H9 (cell line): ENCODE measurements at regions not wholly inside any gene's neighbourhood (a gene's known extent, or its start where the extent isn't known, plus 50 kb on each side); places are given as distances from the start of the nearest gene placed in this dataset.

Source experiments
- DNase-seq: peaks from one replicate; pipeline ENCODE4 v3.0.0-alpha.2; 2017
- H2AFZ ChIP-seq: one replicate; pipeline ENCODE4 v1.6.1; 2013; ENCODE audit warnings: mild to moderate bottlenecking, low read length, control low read depth, moderate library complexity
- H2AK5ac ChIP-seq: 2 replicates; pipeline ENCODE4 v1.6.1; 2013; ENCODE audit warnings: low read length, control low read depth, mixed read lengths; ENCODE audit not compliant: insufficient read length
- H2BK120ac ChIP-seq: one replicate; pipeline ENCODE4 v1.6.1; 2013; ENCODE audit warnings: low read depth, mild to moderate bottlenecking, low read length, control low read depth, inconsistent platforms; ENCODE audit not compliant: poor library complexity, severe bottlenecking
- H2BK12ac ChIP-seq: 2 replicates; pipeline ENCODE4 v1.6.1; 2013; ENCODE audit warnings: low read length, control low read depth, mixed read lengths, low read depth; ENCODE audit not compliant: insufficient read length
- H2BK15ac ChIP-seq: 2 replicates; pipeline ENCODE4 v1.6.1; 2013; ENCODE audit warnings: low read depth, low read length, control low read depth
- H2BK20ac ChIP-seq: one replicate; pipeline ENCODE4 v1.6.1; 2013; ENCODE audit warnings: low read depth, mild to moderate bottlenecking, low read length, control low read depth, inconsistent platforms; ENCODE audit not compliant: poor library complexity, severe bottlenecking
- H2BK5ac ChIP-seq: 2 replicates; pipeline ENCODE4 v1.6.1; 2013; ENCODE audit warnings: low read length, control low read depth, mixed read lengths; ENCODE audit not compliant: insufficient read length
- H3K14ac ChIP-seq: 2 replicates; pipeline ENCODE4 v1.6.1; 2013; ENCODE audit warnings: low read length, control low read depth; ENCODE audit not compliant: insufficient read depth
- H3K18ac ChIP-seq: 2 replicates; pipeline ENCODE4 v1.6.1; 2013; ENCODE audit warnings: low read depth, mild to moderate bottlenecking, mixed read lengths, low read length, control low read depth; ENCODE audit not compliant: insufficient read length
- H3K23ac ChIP-seq: 2 replicates; pipeline ENCODE4 v1.6.1; 2013; ENCODE audit warnings: low read length, control low read depth, mixed read lengths, low read depth; ENCODE audit not compliant: insufficient read length
- H3K23me2 ChIP-seq: 2 replicates; pipeline ENCODE4 v1.6.1; 2013; ENCODE audit warnings: low read depth, mild to moderate bottlenecking, mixed read lengths, low read length, control low read depth; ENCODE audit not compliant: insufficient read length, poor library complexity, severe bottlenecking
- H3K27ac ChIP-seq: 2 replicates; pipeline ENCODE4 v1.5.1; 2013; ENCODE audit warnings: low read length, control low read depth, mixed read lengths, low read depth; ENCODE audit not compliant: insufficient read length
- H3K27me3 ChIP-seq: 2 replicates; pipeline ENCODE4 v1.6.1; 2013; ENCODE audit warnings: low read length, control low read depth, inconsistent platforms; ENCODE audit not compliant: insufficient read depth
- H3K4ac ChIP-seq: 2 replicates; pipeline ENCODE4 v1.6.1; 2013; ENCODE audit warnings: low read depth, mild to moderate bottlenecking, control low read depth, inconsistent platforms, low read length, moderate library complexity
- H3K4me1 ChIP-seq: 2 replicates; pipeline ENCODE4 v1.6.1; 2013; ENCODE audit warnings: low read length, control low read depth, inconsistent platforms; ENCODE audit not compliant: insufficient read depth
- H3K4me2 ChIP-seq: 2 replicates; pipeline ENCODE4 v1.6.1; 2013; ENCODE audit warnings: low read length, control low read depth, mixed read lengths; ENCODE audit not compliant: insufficient read length, insufficient read depth
- H3K56ac ChIP-seq: 2 replicates; pipeline ENCODE4 v1.6.1; 2013; ENCODE audit warnings: low read depth, mild to moderate bottlenecking, mixed read lengths, low read length, control low read depth; ENCODE audit not compliant: insufficient read length
- H3K79me1 ChIP-seq: 2 replicates; pipeline ENCODE4 v1.6.1; 2013; ENCODE audit warnings: low read depth, mild to moderate bottlenecking, moderate library complexity, low read length, control low read depth, inconsistent platforms; ENCODE audit not compliant: insufficient read depth, poor library complexity, severe bottlenecking
- H3K79me2 ChIP-seq: 2 replicates; pipeline ENCODE4 v1.6.1; 2013; ENCODE audit warnings: low read length, control low read depth, inconsistent platforms; ENCODE audit not compliant: insufficient read depth
- H3K9ac ChIP-seq: 2 replicates; pipeline ENCODE4 v1.6.1; 2013; ENCODE audit warnings: low read length, control low read depth, mixed read lengths; ENCODE audit not compliant: insufficient read length; ENCODE audit errors: extremely low read depth
- H3K9me3 ChIP-seq: one replicate; pipeline ENCODE4 v1.6.1; 2013; ENCODE audit warnings: low read depth, low read length, inconsistent platforms; ENCODE audit not compliant: control insufficient read depth
- H3T11ph ChIP-seq: one replicate; pipeline ENCODE4 v1.6.1; 2013; ENCODE audit warnings: mild to moderate bottlenecking, low read length, control low read depth, inconsistent platforms
- H4K20me1 ChIP-seq: one replicate; pipeline ENCODE4 v1.6.1; 2013; ENCODE audit not compliant: control insufficient read depth, insufficient read length, insufficient read depth
- H4K5ac ChIP-seq: 2 replicates; pipeline ENCODE4 v1.6.1; 2013; ENCODE audit warnings: low read depth, mild to moderate bottlenecking, mixed read lengths, low read length, control low read depth; ENCODE audit not compliant: insufficient read length
- H4K8ac ChIP-seq: replicated peaks from 2 replicates; pipeline ENCODE4 v1.6.1; 2013; ENCODE audit warnings: low read length, control low read depth, mixed read lengths, low read depth; ENCODE audit not compliant: insufficient read length
- H4K91ac ChIP-seq: 2 replicates; pipeline ENCODE4 v1.6.1; 2013; ENCODE audit warnings: low read depth, mild to moderate bottlenecking, moderate library complexity, mixed read lengths, low read length, control low read depth; ENCODE audit not compliant: insufficient read length
- H3K27ac Mint-ChIP-seq, 3 experiments: 2 replicates in 2 of 3; 3 replicates in 1 of 3; pipeline ENCODE4 v1.8.0; 2020 to 2021; ENCODE audit warnings: mixed read lengths in 3 of 3, mild to moderate bottlenecking in 1 of 3, moderate library complexity in 1 of 3
- H3K27me3 Mint-ChIP-seq: 2 replicates; pipeline ENCODE4 v1.8.0; 2021; ENCODE audit warnings: low read depth, mild to moderate bottlenecking, moderate library complexity, mixed read lengths
- H3K36me3 Mint-ChIP-seq, 3 experiments: 2 replicates in 2 of 3; 3 replicates in 1 of 3; pipeline ENCODE4 v1.8.0; 2020 to 2021; ENCODE audit warnings: low read depth in 3 of 3, mixed read lengths in 3 of 3; ENCODE audit not compliant: insufficient read depth in 1 of 3
- H3K4me1 Mint-ChIP-seq, 2 experiments: 2 replicates each; pipeline ENCODE4 v1.8.0; 2020; ENCODE audit warnings: mixed read lengths in 2 of 2
- H3K4me3 Mint-ChIP-seq, 2 experiments: 2 replicates in 1 of 2; 3 replicates in 1 of 2; pipeline ENCODE4 v1.8.0; 2020 to 2021; ENCODE audit warnings: mild to moderate bottlenecking in 2 of 2, mixed read lengths in 2 of 2, moderate library complexity in 1 of 2
- H3K9me3 Mint-ChIP-seq, 2 experiments: 2 replicates in 1 of 2; 3 replicates in 1 of 2; pipeline ENCODE4 v1.8.0; 2020; ENCODE audit warnings: mild to moderate bottlenecking in 2 of 2, mixed read lengths in 2 of 2, moderate library complexity in 1 of 2
- CTCF ChIP-seq: fragments of 200-600 bp; sonication (generic); conservative IDR thresholded peaks from 3 replicates; pipeline ENCODE4 v1.8.0; 2021; ENCODE audit warnings: antibody characterized with exemption, mild to moderate bottlenecking
- WGBS: extraction: QIAGEN DNeasy Blood & Tissue Kit; methylation state at CpG from one replicate; pipeline ENCODE4 v1.1.7; 2013; ENCODE audit warnings: missing lambda C conversion rate, low lambda C conversion rate, mixed read lengths; ENCODE audit not compliant: insufficient read length; ENCODE audit errors: extremely low coverage; 5-methylcytosine and 5-hydroxymethylcytosine counted together

GRCh38 chr4:55754754-55755350 lies 64.7 kb upstream of the EXOC1L start:
- Histone ChIP-seq H3K9ac (no peak overlapping the region), H3K18ac (no peak overlapping the region), H4K8ac (no peak overlapping the region), H3K23me2 (no peaks in the 10 kb centered on the region), H3K14ac (no peak overlapping the region), H2BK20ac (no peak overlapping the region), H3K9me3 (no peaks in the 10 kb centered on the region), H3K56ac (no peak overlapping the region), H2BK15ac (no peak overlapping the region), H3K79me2 (no peaks in the 10 kb centered on the region), H3K27me3 (no peaks in the 10 kb centered on the region; the same call in 1 of the 2 replicates), H3T11ph (no peak overlapping the region), H2AK5ac (no peak overlapping the region), H4K20me1 (no peaks in the 10 kb centered on the region), H2BK120ac (no peak overlapping the region), H3K23ac (no peak overlapping the region), H3K4me2 (no peak overlapping the region), H4K91ac (no peak overlapping the region), H3K27ac (no peak overlapping the region), H3K4me1 (peaks cover 3% of the 10 kb centered on the region; the same call in 1 of the 2 replicates), H3K4ac (no peak overlapping the region), H2BK5ac (no peak overlapping the region), H4K5ac (no peak overlapping the region), H3K79me1 (no peaks in the 10 kb centered on the region), H2BK12ac (no peak overlapping the region), H2AFZ (no peak overlapping the region)
- no peak for DNase-seq
- no peak overlapping the region for H3K4me3 Mint-ChIP-seq
- 0 out of 2 replicates have a peak, but pooled peaks cover 2% of the 10 kb centered on the region for H3K27me3 Mint-ChIP-seq
- peaks cover 0 to 17% of the 10 kb centered on the region in 2 experiments; a peak in 3 of 4 replicates for H3K4me1 Mint-ChIP-seq
- no peak for TF ChIP-seq CTCF
- H3K36me3 Mint-ChIP-seq: no peaks in the 10 kb centered on the region
- WGBS: no CpG with 5 or more reads among the region's 6 CpGs
- no peak overlapping the region for H3K27ac Mint-ChIP-seq
- no peaks in the 10 kb centered on the region for H3K9me3 Mint-ChIP-seq
